HG03520 (cell line): ENCODE measurements at regions not wholly inside any gene's neighbourhood (a gene's known extent, or its start where the extent isn't known, plus 50 kb on each side); places are given as distances from the start of the nearest gene placed in this dataset.
A peak's percentile ranks its signal among the peaks of the same experiment; 100 is the strongest.
"Not testable (repeated sequence)": the region's sequence is repeated elsewhere in the genome, so short reads cannot be mapped to it uniquely, and the experiment has no call there.

Experiments
- ATAC-seq: cut with Tn5 transposase; IDR thresholded peaks from one replicate; pipeline ENCODE4 v1.9.1; 2021; ENCODE audit warnings: mild to moderate bottlenecking, moderate library complexity; ENCODE audit not compliant: unreplicated experiment

DNA sequence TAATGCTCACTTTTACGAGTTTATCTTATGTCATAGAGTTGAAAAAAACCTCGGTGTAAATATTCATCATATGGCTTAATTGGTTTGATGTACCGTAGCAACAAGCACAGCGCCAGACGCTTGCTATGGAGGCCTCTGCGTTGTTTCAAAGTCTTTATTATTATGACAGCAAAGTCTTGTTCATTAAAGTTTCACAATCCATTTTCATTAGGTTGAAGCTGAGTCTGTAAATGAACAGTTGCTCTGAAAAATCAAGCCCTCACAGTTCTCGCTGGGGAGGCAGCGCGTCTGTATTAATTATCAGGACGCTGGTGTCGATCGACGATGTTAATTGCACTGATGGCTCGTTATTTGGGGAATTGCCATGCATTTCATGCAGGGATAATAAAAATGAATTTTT lies 185.6 kb downstream of the INSC start:
- ATAC-seq, result no peak

DNA sequence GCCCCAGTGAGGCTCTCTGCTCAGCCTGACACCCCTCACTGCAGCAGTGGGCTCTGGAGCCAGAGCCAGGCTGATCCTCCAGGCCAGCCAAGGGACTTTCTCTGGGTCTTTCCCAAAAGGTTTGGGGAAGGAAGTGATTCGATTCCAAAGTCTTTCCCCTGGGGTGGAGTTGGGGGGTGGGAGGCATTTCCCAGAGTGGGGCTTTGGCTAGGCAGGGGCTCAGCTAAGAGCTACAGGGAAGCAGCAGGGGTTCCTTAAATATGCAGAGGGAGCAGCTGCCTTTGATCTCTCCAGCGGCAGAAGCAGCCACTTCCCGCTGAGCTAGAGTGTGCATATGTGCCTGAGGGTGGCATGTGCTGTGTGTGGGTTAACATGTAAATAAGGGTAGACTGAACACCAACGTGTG lies 192.9 kb downstream of the INSC start:
- ATAC-seq, result no peak

DNA sequence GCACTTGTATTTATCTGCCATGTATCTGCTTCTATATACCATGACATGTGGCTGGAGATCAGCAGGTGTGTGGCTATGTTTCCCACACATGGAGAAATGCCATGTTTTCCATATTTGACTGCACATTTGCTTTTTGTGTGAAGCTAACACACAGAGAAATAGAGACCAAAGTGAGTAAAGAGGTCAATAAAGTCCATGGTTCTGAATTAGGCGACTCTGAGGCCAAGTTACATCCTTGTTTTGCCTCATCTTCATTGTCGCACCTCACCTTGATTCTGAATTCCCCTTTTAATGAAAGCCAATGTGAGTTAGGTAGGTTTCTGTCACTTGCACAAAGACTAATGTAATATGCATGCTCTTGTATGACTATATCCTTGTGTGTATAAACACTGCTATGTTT lies 194.1 kb downstream of the INSC start:
- no peak for ATAC-seq

DNA sequence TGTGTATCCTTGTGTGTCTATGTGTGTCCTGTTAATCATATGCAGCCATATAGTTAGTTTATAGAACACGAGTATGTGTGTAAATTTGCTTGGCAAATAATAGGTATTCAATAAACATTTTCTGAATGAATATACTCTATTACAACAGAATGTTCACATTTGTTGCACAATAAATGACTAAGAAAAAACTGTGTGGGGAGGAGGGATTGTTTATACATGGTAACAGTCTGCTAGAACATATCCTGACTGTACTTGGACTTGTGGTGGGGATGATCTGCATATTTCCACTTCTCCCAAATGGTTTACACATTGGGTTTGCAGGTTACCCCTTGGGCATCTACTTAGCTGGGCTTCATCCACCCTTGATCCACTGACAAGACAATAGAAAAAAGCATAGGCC lies 194.6 kb downstream of the INSC start:
- ATAC-seq, result no peak

DNA sequence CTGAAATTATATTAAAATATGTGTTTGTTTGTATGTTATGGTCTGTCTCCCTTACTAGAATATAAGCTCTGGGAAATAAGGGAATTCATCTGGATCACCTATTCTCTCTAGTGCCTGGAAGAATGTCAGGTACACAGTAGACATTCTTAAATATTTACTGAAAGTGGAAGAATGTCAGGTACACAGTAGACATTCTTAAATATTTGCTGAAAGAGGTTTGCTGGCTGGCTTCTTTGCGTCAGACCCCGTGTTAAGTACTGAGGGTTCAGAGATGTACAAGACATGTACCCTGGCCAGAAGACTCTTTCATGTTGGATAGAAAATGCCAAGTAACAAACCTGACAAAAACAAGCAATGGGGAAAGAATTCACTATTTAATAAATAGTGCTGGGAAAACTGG lies 199.1 kb downstream of the INSC start:
- ATAC-seq, result no peak

DNA sequence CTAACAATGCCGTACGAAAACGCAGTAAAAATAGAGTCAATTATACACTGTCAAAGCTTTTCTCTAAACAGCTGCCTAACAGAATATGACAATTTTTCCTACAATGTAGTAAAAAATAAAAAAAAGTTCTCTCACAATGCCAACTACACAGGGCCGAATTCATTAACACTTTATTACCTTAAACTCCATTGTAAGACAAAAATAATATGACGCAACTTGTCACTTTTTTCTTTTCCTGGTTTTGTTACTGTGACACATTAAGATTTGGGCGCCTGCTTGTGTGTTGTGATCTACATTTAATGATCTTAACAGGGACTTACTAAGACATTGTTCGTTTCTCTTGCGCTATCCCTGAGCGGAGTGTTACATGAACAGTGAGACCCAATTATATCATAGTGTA lies 204.1 kb downstream of the INSC start:
- no peak for ATAC-seq

DNA sequence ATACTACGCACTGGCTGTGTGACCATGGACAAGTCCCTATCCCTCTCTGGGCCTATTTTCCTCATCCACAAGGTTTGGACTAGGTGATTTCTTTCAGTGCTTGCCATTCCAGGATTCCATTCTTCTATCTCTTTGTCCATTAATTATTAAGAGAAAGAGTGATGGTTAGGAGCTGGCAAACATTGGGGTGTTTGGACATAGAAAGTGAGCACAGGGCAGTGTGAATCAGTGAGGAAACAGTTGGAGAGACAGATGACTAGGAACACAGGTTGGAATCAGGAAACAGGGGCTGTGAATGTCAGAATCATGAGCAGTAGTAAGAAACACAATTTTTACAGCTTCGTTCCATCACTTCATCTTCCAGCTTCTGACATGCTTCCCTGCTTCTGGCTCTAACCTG lies 211.8 kb downstream of the INSC start:
- no peak for ATAC-seq

DNA sequence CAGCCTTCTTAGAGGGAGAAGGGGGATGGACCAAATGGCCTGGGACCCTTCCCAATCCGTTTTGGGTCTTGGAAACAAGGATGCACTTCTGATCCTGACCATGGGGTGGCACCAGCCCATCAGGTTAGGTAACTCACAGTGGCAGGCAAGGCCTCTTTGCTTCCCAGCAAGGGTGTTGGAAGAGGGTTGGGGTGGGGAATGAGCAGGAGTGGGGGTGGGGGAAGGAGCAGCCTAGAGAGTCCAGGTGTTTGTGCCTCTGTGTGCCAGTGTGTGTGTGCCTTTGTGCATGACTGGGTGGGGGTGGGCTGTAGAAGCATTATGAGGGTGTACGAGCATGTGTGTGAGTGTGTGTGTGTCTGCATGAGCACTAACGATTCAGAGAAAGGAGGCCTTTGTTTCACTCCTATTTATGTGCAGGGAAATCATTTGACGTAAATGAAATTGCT lies 213.1 kb downstream of the INSC start:
- ATAC-seq, result peak; percentile 63

DNA sequence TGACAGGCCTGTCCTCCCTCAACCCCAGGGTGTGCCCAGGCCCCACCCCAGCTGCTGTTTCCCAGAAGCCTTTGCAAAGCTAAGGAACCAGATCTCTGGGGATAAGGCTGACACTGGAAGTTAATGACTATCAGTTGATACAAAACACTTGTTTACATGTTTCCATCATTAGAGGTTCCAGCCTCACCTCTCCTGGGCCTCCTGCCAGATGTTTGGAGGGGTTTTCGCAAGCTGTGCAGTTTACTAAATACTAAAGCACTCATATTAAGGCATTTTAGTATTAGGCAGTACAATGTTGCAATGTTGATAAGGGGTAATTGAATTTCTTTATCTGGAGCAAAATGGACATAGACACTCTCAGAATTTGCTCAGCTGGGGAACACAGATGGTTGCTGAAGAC lies 218.7 kb downstream of the INSC start:
- ATAC-seq, result no peak

DNA sequence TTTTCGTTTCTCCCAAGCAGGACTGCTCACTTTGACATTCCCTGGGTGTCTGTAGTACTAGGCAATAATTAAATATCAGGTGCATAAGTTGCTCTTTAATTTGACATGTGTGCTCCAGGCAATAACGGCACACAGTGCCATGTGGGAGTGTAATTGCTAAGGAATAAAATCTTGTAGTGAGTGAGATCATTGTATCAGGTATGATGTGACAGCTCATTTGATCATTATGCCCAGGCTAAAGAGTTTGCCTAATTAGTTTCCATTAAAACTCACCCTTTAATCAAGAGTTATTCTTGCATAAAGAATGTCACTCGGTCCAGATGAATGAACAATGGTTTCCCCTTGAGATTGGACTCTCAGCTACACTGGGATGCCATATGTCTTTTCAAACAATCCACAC lies 220.0 kb downstream of the INSC start:
- no peak for ATAC-seq

DNA sequence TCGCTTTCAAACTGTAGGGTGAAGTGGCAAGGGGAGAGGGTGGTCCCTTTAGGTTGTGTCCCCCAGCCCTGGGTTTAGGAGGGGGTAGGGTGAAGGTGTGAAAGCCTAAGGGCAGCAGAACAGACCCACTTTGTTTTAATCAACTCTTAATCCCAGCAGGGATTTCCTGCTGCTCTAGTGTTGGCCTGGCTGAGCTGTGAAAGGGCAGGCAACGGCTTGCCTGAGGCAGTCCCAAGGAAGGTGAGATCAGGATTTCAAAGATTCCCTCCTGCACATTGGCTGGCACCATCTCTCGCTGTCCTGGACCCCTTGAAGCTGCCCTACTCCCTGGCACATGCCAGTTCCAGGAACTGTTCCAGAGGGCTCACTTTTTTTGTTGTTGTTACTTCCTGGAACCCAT lies 221.3 kb downstream of the INSC start:
- no peak for ATAC-seq

DNA sequence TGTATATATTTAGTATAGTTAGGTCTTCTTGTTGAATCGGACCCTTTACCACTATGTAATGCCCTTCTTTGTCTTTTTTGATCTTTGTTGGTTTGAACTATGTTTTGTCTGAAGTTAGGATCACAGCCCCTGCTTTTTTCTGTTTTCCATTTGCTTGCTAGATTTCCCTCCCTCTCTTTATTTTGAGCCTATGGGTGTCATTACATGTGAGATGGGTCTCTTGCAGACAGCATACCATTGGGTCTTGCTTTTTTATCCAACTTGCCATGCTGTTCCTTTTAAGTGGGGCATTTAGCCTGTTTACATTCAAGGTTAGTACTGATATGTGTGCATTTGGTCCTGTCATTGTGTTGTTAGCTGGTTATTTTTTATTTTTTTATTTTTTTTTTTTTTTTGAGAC lies 224.6 kb downstream of the INSC start:
- ATAC-seq, result no peak

DNA sequence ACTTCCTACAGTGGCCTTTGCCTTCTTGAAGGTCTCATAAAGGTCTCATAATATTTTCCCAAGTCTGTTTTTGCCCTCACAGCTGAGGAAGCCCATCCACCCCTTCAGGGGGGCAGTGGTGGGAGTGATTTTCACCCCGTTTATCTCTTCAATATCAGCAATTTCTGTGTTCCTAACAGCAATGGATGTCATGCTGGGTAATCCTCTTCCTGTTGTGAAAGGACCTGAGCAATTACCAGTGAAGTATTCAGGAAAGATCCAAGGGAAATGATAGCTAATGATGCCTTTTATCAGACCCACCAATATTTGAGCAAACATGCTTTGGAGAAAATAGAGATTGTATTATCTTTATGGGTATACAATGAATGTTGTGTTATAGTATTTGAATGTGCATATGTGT lies 226.9 kb downstream of the INSC start:
- ATAC-seq, result no peak

DNA sequence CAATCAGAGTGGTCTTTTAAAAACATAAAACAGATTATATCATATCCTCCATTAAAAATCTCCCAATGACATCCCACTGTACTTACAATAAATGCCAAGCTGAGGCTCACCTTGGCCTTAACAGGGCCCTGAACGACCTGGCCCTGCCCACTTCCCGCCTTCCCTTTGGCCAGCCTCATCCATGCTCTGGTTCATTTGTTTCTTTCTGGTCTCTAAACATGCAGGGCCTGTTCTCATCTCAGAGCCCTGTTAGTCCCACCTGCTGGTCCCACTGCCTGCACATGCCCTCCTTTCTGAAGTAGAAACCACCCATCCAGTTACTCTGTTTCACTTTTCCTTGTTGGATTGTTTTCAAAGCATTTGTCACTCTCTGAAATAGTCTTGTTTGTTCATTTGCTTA lies 227.4 kb downstream of the INSC start:
- ATAC-seq, result no peak

DNA sequence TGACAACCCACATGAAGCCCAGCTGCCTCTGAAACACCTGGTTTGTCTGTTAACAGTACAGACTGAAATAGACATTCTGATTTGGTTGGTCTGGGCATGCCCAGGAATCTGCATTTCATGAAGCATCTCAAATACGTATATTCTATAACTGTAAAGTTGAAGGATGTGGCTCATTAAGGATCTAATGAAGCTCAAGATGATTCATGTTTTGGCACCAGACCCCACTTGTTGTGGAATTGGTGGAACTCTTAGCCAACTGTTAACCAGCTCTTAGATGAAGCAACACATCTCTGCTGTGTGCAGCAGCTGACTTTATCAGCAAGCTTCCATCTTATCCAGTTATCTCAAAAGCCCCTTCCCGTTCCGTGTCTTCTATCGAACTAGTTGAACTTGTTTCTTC lies 232.2 kb downstream of the INSC start:
- ATAC-seq, result no peak

DNA sequence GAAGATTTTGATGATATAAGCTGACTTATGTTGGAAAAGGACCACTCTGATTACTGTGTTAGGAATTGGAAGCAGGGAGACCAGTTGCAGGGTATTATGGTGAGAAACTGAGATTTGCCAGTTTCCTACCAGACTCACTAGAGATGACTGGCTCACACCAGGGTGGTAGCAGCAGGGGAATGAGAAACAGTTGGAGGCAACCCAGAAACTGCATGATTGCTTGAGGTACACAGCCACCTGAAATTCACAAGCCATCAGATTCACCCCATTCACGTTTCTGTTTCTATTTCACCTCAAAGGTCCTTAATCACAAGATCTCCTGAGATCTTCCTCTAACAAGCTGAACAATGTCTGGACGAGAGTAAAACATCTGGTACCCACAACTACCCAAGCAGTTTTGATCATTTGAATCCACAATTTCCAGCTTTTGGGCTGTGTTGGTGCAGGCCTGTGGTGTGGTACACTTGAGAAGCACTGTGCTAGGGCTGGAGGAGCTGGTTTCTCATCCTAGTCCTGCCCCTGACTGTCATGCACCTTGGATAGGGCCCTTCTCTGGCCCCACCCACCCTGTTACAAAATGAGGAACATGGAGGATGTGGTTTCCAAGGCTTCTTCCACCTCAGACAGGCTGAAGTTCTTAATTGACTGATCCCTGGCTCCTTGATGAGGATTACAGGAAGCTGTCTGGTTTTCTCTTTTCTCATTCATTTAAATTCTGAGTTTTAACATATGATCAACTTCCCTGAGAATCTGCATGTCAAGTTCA lies 233.4 kb downstream of the INSC start:
- no peak for ATAC-seq

DNA sequence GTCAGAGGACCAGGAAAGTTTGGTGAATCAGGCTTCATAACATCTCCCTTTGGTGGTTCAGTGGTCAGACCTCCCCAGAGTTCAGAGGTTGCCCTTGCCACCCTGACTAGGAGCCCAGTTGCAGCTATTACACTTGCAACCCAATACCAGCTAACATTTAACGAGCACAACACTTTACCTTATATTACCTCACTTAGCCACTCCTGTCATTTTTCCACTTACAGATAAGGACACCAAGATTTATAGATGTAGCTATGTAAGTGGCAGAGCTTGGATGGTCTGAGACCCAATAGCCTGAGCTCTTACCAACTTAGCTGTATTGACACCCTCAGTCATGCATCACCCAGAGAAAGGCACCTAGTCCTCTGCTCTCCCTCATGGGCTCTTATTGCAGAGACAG lies 234.7 kb downstream of the INSC start:
- no peak for ATAC-seq

DNA sequence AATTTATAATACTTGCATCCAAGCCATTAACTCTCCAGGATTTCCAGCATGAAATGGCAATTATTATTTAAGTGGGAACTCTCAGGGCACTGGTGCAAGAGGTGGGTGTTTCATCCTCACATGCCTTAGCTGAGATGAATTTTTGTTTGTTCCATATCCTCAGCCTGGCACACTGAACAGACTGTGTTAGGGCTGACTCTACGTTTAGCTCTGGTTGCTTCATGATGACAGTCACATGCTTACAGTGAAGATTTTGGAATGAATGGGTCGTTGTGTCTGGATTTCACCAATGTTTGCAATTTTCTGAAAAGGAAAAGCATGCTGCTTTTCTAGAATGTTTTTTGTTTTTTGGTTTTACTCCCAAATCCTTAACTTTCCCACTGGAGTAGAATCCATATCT lies 246.6 kb downstream of the INSC start:
- no peak for ATAC-seq

DNA sequence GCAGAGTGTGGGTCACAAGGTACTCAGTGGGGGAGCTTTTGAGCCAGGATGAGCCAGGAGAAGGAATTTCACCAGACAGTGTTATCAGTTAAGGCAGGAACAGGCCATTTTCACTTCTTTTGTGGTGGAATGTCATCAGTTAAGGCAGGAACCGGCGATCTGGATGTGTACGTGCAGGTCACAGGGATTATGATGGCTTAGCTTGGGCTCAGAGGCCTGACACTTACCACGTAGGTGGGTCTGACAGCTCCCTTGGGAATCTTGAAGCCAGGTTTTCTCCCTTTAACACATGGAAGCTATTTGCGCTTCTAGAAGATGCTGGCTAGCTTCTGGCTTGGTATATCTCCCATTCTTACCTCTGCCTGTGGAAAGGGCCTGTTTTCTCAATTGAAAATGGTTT lies 250.6 kb downstream of the INSC start:
- ATAC-seq, result not testable (repeated sequence)

DNA sequence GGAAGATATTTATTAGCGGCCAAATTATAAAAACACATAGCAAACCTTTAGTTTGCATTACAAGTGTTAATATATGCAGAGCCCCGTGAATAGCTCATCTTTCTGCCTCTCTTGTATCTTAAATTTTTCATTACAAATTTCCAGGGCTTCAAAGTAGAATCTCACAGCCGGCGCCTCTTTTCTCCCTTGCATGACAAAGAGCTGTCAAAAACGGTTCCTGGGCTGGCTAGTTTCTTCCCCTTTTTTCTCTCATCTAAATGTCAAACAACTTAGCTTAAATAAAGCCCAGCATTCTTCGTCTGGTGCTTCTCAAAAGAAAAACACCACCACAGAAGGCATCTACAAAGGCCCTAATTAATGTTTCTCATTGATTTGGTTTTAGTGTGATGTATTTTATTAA lies 253.0 kb downstream of the INSC start:
- no peak for ATAC-seq

DNA sequence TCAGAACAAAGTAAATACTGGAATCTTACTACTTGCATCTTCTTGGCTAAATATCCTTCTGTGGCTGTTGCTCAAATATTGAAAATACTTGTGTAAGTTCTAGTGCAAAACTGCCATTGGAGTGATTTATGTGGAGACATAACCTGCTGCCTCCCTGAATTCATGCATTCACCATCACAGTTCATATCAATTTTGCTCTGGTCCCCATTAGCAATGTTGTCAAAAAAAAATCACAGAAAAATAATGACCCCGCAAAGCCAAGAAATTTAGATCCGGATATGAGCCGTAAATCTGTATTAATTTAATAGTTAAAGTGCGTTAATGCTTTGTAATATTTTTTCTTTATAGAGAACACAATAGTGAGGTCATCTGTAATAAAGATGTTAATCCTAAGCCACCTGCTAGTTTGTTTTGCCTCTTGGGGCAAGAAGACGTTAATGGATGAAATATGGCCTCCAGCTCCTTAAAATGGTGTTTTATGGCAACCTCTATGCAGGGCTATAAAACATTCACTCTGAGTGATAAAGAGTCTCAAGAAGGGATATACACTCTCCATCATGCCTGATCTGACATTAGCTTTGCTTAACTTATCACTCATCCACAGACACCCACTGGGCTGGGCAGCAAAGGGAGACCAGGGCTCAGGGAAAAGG lies 255.9 kb downstream of the INSC start:
- ATAC-seq, result no peak

DNA sequence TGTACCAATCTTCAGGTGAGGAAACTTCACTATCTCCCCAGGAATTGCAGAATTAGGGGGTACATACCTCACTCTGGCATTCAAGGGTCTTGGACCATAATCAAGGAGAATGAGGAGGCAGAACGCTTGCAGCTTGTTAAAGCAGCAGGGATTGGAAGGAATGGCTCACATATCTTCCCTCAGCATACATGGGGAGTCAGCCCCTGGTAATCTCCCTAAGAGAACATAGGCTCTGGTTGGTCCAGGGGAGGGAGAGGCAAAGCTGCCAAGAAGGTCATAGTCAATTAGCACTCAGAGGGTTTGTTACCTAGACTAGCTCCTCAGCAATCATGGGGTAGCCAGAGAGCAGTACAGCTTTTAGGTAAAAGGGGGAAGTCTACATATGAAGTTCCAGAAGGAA lies 256.8 kb downstream of the INSC start:
- ATAC-seq, result no peak

DNA sequence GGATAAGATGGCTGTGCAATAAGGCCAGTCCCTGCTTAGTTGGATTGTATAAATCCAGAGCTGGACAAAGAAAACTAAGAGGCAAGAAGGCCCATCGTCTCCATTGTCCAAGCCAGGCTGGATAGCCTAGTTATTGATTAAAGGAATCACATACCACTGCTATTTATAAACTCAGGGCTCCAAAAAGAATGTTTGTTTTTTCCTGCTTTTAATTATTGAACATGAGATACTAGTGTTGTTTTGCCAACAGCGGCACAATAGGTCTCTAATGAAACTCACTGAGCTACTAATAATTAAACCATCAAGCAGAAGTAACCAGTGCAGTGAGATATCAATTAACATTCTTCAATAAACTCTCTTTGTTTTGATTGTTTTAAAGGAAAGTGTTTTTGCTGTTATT lies 259.7 kb downstream of the INSC start:
- ATAC-seq, result no peak
